ENCODE measurements at regions not wholly inside any gene's neighbourhood (a gene's known extent, or its start where the extent isn't known, plus 50 kb on each side); places are given as distances from the start of the nearest gene placed in this dataset.

DNA sequence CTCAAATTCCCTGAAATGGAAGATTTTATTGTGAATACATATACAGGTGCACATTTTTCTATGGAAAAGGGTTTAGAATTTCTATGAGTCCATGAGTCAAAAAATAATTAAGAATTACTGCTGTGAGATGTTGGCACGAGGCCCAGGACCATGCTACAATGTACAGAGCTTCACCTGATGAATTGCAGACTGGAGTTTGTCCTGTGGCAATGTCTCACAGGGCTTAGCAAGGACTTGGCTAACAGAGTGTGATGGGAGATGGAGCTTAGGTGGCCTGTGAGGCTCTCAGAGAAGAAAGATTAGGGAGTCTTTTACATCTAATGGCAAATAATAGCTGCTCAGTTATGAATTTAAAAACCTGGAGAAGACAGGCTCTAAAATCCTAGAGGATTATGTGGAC is 219.5 kb upstream of the CBLB start:
- H3K4me1 ChIP-seq: no peaks in the 10 kb centered on the region
- ATAC-seq: no peak

GRCh38 chr3:106088899-106089298 is 220.1 kb upstream of the CBLB start:
- H3K4me3 ChIP-seq: no peak overlapping the region
- H3K4me1 ChIP-seq: no peaks in the 10 kb centered on the region
- no peak for TF ChIP-seq POLR2A (IDR thresholded peaks at IDR 0.05)
- TF ChIP-seq, protein P1, sequence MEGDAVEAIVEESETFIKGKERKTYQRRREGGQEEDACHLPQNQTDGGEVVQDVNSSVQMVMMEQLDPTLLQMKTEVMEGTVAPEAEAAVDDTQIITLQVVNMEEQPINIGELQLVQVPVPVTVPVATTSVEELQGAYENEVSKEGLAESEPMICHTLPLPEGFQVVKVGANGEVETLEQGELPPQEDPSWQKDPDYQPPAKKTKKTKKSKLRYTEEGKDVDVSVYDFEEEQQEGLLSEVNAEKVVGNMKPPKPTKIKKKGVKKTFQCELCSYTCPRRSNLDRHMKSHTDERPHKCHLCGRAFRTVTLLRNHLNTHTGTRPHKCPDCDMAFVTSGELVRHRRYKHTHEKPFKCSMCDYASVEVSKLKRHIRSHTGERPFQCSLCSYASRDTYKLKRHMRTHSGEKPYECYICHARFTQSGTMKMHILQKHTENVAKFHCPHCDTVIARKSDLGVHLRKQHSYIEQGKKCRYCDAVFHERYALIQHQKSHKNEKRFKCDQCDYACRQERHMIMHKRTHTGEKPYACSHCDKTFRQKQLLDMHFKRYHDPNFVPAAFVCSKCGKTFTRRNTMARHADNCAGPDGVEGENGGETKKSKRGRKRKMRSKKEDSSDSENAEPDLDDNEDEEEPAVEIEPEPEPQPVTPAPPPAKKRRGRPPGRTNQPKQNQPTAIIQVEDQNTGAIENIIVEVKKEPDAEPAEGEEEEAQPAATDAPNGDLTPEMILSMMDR (IDR thresholded peaks at IDR 0.05 in 4 of 5, conservative IDR thresholded peaks at IDR 0.05 in 1 of 5): no peak
- intact Hi-C loops (cut with DNase I; ENCODE audit: low total_unique reads) (no loop called here), in situ Hi-C loops (cut with MboI; ENCODE audit: low sequenced_read_pairs in 4 of 4) (no loop called here)
- H3K27ac ChIP-seq: no peak overlapping the region
- DNase-seq (no peak), ATAC-seq (no peak)
- no peaks in the 10 kb centered on the region for H3K36me3 ChIP-seq
- no peaks in the 10 kb centered on the region for H3K9me3 ChIP-seq
- no peaks in the 10 kb centered on the region for H3K27me3 ChIP-seq

More for the DNA sequence above, 219.5 kb upstream of the CBLB start:
- TF ChIP-seq, protein P1 (IDR thresholded peaks at IDR 0.05 in 4 of 5, conservative IDR thresholded peaks at IDR 0.05 in 1 of 5): no peak
- TF ChIP-seq POLR2A (IDR thresholded peaks at IDR 0.05): no peak
- Histone ChIP-seq H3K27ac (no peak overlapping the region), H3K9me3 (no peaks in the 10 kb centered on the region), H3K27me3 (no peaks in the 10 kb centered on the region), H3K36me3 (no peaks in the 10 kb centered on the region), H3K4me3 (no peak overlapping the region)
- intact Hi-C loops (cut with DNase I; ENCODE audit: low total_unique reads) (no loop called here), in situ Hi-C loops (cut with MboI; ENCODE audit: low sequenced_read_pairs in 4 of 4) (no loop called here)
- no peak for DNase-seq

- Histone ChIP-seq H3K27me3 (no peaks in the 10 kb centered on the region), H3K36me3 (no peaks in the 10 kb centered on the region), H3K4me3 (no peak overlapping the region), H3K9me3 (no peaks in the 10 kb centered on the region), H3K4me1 (no peaks in the 10 kb centered on the region), H3K27ac (no peak overlapping the region)
- DNase-seq (no peak), ATAC-seq (no peak)
- in situ Hi-C loops (cut with MboI; ENCODE audit: low sequenced_read_pairs in 4 of 4): no loop called here
- TF ChIP-seq POLR2A (IDR thresholded peaks at IDR 0.05): no peak
- TF ChIP-seq, protein P1 (IDR thresholded peaks at IDR 0.05 in 4 of 5, conservative IDR thresholded peaks at IDR 0.05 in 1 of 5): no peak
- intact Hi-C loops (cut with DNase I; ENCODE audit: low total_unique reads): no loop called here
These were observed 221.0 kb upstream of the CBLB start for GRCh38 chr3:106089806-106090205.

DNA sequence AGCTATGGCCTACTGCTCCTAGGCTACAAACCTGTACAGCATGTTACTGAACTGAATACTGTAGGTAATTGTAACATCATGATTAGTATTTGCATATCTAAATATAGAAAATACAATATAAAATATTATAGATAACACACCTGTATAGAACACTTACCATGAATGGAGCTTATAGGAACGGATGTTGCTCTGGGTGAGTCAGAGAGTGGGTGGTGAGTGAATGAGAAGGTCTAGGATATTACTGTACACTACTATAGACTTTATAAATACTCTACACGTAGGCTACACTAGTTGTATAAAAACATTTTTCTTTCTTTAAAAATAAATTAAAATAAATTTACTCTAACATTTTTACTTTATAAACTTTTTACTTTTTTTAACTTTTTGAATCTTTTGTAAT is 224.0 kb upstream of the CBLB start:
- no peaks in the 10 kb centered on the region for H3K27me3 ChIP-seq
- ATAC-seq: no peak
- H3K27ac ChIP-seq: no peak overlapping the region
- in situ Hi-C loops (cut with MboI; ENCODE audit: low sequenced_read_pairs in 4 of 4) (no loop called here), intact Hi-C loops (cut with DNase I; ENCODE audit: low total_unique reads) (no loop called here)
- TF ChIP-seq, protein P1 (IDR thresholded peaks at IDR 0.05 in 4 of 5, conservative IDR thresholded peaks at IDR 0.05 in 1 of 5): no peak
- no peak for TF ChIP-seq POLR2A (IDR thresholded peaks at IDR 0.05)
- DNase-seq: no peak
- no peaks in the 10 kb centered on the region for H3K36me3 ChIP-seq
- no peak overlapping the region for H3K4me3 ChIP-seq
- no peaks in the 10 kb centered on the region for H3K9me3 ChIP-seq
- H3K4me1 ChIP-seq: no peaks in the 10 kb centered on the region

- in situ Hi-C loops (cut with MboI; ENCODE audit: low sequenced_read_pairs in 4 of 4) (no loop called here), intact Hi-C loops (cut with DNase I; ENCODE audit: low total_unique reads) (no loop called here)
These were observed 224.8 kb upstream of the CBLB start for GRCh38 chr3:106093616-106094015.

More at GRCh38 chr3:106093616-106094015, 224.8 kb upstream of the CBLB start:
- DNase-seq: no peak
- Histone ChIP-seq H3K36me3 (no peaks in the 10 kb centered on the region), H3K4me3 (no peak overlapping the region), H3K9me3 (no peaks in the 10 kb centered on the region), H3K4me1 (no peaks in the 10 kb centered on the region), H3K27ac (no peak overlapping the region), H3K27me3 (no peaks in the 10 kb centered on the region)
- no peak for ATAC-seq
- TF ChIP-seq, protein P1 (IDR thresholded peaks at IDR 0.05 in 4 of 5, conservative IDR thresholded peaks at IDR 0.05 in 1 of 5): no peak
- no peak for TF ChIP-seq POLR2A (IDR thresholded peaks at IDR 0.05)
